SHP77 (cell line): ENCODE measurements at regions not wholly inside any gene's neighbourhood (a gene's known extent, or its start where the extent isn't known, plus 50 kb on each side); places are given as distances from the start of the nearest gene placed in this dataset.

Source experiments
- DNase-seq, 2 experiments: peaks; one replicate each; lab custom pipeline; 2025; lab: John Stamatoyannopoulos, UW

DNA sequence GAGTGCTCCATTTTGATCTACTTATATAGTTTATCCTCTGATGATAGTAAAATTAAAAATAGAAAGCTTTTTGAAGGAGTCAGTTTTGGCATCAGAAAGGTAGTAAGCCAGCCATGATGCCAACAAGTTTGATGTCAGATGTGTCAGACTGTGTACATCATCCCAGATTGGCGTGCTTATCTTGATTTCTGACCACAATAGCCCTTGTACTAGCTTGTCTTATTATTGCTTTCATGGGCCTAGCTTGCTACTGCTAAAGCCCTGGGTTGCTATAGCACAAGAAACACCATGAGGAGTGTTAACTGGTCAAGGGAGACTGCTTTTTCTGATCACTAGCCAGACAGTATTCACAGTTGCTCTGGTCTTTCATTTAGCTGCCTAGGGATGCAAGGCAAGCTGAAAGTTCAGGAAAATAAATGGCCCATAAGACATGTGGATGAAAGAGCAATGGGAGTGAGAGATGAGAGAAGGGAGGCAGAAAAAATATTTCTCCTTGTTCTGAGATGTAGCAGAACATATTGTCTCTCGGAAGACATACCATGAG lies 1038.5 kb downstream of the JRKL start:
- DNase-seq, result no peak

DNA sequence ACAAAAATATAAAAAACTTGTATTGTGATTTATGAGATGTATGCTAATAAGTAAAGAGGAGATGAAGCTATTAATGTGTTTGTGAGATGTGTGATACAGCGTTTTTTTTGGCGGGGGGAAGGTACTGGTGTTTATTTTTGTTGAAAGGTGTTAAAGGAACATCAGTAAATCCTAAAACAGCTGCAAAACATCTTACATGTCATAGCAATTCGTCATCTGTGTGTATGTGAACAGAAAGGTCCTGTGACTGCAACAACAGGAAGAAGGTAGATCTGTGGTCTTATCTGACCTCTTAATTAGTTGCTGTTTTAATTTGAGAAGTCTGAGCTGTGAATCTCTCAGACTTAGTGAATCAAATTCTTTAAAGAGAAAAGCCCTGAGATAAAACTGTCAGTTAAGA lies 1041.1 kb downstream of the JRKL start:
- no peak for DNase-seq

DNA sequence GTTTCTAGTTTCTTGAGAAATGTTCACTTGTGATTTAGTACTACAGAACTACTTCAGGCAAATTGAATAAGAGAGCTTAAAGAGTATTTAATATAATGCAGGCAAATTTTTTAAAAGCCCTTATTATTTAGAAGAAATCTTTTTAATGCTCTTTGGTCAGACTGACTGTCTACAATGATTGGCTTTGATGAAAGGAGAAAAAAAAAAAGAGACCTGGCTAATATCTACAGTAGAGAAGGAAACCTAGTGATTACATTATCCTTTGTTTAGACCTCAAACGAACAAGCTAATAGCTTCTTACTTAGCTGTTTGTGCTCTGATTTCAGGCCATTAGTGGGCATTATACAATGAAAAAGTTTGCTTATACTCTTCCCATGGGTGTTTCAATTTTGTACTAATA lies 1043.1 kb downstream of the JRKL start:
- DNase-seq, result no peak

DNA sequence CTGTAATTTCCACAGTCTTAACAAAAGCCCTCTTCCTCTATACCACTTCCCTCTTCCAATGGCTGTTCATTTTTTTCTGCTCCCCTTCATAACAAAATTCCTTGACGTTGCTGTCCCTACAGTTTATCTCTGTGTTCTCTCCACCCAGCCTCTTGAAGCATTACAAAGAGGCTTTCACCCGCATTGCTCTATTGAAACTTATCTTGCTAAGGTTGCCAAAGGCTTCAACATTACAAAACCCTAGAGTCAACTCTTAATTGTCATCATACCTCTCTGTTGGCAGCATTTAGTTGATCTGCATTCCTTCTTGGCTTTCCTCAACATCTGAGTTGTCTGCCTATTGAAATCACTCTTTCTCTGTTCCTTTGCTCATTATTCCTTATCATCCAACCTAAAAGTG lies 1055.7 kb downstream of the JRKL start:
- DNase-seq, result no peak

DNA sequence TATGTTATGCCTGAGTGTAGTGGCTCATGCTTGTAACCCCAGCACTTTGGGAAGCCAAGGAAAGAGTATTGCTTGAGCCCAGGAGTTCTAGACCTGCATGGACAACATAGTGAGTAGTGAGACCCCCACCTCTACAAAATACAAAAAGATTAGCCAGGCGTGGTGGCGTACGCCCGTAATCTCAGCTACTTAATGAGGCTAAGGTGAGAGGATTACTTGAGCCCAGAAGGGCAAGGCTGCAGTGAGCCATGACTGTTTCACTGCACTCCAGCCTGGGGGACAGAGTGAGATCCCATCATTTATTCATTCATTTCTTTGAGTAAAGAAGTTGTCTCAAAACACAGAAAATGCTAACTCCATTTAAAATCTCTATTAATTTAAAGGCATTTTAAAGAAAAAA lies 1061.6 kb downstream of the JRKL start:
- DNase-seq, result no peak

DNA sequence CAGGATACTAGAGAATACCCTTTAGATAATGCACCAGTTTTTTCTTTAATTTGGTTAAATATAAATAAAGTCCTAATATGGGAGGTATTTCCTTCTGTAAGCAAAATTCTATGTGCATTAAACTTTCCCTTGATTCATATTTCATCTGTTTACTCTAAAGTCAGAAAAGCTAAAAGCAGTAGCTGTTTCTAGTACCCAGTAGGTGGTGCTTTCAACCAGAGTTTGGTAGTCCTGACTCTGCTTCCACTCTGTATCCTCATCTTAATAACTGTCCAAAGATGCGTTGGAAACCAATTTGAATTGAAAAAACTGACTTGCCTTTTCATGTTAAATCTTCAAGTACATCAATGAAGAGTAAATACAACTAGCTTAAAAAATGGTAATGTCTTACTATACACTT lies 1065.2 kb downstream of the JRKL start:
- peak in 1 of 2 experiments; percentile 36 for DNase-seq

DNA sequence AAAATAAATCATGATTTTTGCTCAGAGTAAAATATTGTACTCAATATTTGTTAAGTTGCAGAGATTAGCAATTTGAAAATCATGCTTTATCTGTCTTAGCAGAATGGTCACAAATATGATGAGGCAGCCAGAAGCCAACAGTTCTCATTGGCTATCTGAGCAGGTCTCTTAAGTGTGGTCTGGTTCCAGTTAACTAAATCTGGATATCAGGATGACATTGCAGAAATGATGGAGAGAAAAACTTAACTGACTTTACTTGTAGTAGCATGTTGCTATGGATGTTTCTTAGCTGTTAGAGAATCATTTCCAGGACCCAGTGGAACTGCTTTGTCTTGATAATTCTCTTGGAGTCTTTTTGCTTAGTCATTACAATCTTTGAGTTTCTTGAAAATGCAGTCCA lies 1070.3 kb downstream of the JRKL start:
- DNase-seq, result no peak

DNA sequence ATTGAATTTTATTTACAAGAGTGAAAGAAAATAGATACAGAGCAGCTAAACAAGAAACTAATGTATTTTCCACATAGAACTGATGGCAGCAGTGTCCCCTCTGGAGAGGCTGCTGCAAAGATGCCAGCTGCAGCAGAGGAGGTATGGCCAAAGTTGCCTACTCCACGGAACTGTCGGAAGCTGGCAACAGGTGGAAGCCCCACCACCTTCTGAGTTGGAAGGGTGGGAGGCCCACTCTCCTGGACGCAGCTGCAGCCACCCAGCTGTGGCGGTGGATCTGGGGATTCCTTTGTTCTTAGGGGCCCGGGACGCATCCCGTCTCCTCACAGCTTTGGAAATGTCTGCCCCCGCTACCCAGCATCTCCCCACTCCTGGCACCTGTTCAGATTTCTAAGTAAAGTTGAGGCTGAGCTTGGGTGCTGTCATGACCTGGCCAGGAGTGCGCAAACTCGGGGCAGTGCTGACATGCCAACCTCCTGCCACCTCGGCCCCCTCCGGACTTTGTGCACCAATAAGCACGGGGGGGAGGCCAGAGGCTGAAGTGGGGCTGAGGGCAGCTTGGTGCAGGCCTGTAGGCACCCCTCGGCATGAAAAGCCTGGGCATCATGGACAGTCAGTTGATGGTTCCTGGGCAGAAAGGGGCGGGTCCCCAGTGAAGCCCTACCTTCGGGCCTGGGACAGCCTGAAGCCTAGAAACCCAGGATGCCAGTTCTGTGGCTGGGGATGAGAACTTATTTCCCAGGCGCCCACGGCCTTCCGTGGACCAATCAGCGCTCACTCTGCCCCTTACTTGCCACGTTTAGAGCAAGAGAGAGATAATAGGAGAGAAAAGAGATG lies 1071.4 kb downstream of the JRKL start:
- no peak for DNase-seq

DNA sequence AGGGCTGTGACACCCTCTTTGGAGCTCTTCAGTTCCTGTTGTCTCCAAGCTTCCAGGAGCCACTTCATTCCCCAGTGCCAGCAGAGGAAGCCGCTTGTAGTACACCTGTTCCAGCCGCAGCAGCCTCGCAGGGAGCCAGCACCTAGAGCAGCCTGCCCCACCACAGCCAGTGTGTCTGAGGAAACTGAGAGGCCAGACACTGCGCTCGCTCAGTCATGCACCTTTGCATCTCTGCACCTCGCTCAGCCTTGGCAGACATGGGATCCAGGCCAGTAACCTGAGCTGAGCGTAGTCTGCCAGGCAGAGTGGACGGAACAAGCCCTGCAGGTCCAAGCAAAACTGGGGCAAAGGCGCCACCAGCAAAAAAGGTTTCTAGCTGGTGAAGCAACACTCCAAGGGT lies 1072.1 kb downstream of the JRKL start:
- no peak for DNase-seq

DNA sequence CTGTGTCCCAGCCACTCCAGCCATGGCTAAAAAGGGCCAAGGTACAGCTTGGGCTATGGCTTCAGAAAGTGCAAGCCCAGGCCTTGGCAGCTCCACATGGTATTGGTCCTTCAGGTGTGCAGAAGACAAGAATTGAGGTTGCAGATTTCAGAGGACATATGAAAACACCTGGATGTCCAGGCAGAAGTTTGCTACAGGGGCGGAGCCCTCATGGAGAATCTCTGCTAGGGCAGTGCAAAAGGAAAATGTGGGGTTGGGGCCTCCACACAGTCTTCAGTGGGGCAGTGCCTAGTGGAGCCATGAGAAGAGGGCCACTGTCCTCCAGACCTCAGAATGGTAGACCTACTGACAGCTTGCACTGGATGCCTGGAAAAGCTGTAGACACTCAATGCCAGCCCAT lies 1074.1 kb downstream of the JRKL start:
- no peak for DNase-seq

DNA sequence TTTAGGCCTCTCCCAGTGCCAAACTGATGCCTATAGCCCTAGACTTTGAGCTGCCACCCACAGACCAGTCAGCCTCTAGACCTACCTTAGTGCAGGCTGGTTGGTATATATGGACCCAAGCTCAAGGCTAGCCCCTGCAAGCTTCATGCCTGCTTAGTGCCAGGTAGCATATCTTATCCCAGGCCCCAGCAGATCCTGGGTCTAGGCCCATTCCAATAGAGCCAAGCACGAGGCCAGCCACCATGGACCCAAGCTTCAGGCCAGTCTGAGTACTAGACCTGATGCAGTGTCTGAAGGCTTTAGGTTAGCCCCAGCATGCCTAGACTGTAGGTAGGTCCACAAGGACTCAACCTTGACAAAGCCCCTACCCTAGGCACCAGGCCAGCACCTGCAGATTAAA lies 1081.7 kb downstream of the JRKL start:
- DNase-seq, result no peak

DNA sequence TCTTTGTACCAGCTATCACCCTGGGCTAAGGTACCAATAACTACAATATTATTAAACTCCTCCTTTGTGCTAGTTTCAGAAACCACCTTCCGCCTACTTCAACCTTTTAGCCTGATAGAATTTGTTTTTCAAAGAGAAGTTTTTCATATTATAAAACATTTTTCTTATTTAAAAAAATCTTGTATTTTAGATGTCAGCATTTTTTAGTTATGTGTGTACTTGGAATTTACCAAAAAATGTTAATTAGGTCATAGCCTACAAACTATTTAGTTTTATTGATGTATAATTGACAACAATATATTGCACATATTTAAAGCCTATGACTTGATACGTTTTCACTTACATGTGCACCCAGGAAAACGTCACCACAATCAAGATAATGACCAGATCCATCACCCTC lies 1097.6 kb downstream of the JRKL start:
- DNase-seq, result no peak

DNA sequence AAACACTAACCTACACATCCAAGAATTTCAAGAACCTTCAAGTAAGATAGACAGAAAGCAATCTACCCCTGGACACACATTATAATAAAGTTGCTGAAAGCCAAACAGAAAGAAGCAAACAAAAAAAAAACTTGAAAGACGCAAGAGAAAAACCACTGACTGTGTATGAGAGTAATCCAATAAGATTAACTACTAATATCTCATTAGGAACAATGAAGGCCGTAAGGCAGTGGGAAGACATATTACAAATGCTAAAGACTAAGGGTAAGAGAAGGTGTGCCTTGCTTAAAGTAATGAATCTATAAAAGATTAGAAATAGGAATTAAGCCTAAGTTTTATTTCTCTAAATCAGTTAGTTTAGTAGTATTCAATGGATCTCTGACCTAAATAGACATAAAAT lies 1109.1 kb downstream of the JRKL start:
- no peak for DNase-seq

DNA sequence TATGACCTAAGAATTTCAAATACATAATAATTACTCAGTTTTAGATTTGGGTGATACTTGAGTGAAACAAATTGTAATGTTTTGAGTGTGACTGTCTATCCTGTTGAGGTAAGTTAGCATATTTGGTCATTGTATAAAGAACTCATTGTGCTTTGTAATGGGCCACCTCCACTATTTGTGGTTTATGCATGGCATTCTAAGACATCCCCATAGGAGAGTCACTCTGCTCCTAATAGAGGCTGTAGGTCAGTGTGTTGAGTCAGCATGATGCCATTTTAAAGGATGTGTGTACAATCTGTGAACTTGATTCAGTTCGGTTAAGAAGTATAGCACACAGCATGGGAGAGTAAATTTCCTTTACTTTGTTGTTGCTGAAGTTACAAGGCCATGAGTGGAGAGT lies 1112.4 kb downstream of the JRKL start:
- no peak for DNase-seq

DNA sequence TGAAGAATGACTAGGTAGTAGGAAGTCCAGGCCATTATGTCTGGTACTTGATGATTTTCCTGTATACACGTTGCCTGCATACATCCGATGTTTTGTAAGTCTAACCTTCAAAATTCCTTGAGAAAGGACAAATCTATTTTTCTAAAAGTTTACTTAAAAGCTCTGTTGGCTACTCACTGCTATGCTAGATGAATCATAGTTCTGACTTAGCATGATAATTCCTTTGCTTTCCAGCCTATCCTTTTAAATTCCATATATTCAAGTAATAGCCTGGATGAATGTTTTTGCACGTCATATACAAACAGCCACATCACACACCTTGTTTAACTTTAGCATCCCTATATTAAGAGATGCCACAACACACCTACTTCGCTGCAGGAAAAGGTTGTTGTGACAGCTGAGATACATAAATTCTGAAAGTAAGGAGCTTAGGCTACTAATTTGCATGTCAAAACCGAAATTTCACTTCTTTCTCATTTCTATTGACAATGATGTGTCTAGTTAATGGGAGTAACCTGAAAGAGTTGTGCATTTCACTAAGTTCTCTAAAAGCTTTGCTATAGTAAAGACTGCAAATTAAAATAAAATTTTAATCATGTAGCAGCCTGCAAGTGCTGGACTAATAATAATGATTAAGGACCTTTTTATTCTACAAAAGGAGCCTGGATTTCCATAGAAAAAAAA lies 1116.4 kb downstream of the JRKL start:
- DNase-seq, result no peak

DNA sequence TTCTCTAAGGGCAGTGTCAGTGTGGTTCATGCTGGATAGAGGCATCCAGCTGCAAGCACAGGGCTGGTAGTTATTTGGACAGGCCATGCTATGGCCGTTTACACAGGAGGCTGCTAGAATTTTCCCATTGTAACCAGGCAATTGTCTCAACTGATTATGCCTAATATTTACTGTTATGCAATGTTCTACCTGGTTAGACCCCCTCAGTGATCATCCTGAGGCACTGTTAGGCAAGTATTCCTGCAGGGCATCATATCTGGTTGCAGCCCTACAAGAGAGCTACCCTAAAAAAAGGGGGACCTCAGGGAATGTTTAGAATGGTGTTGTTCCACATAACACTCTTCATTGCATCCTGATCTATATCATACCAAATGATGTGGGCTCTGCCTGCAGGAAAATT lies 1124.6 kb downstream of the JRKL start:
- DNase-seq, result no peak

DNA sequence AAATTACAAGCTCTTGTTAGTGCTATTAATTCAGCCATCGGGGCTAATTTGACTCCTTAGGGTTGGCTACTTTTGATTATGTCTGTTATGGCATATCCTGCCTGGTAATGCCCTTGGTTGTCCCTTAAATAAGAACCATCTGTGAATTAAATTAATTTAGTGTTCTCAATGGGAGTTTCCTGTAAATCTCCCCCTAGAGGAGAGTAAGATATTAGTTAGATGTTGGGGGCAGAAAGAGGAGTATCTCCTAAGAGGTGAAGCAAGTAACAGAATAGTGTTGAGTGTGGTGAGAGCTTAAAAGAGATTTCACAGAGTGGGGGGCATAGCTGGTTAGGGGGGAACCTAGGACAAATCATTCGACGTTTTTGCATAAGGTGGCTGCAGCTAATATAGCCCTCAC lies 1126.9 kb downstream of the JRKL start:
- no peak for DNase-seq

DNA sequence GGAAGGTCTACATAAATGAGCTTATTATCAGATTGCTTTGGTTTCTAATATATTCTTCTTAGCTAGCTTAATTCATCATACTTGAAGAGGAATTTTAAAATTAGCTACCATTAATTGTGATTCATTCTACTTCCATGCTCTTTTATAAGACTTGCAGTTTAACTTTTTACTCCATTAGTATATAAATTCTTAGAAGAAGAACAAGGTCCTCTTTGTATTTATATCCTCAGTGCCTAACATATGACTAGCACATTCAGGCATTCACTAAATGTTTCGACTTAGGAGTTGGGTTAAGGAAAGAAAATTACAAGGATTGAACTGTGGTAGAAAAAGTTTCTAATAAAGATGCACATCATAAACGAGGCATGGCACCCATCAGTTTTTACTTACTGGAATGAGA lies 1135.5 kb downstream of the JRKL start:
- no peak for DNase-seq

DNA sequence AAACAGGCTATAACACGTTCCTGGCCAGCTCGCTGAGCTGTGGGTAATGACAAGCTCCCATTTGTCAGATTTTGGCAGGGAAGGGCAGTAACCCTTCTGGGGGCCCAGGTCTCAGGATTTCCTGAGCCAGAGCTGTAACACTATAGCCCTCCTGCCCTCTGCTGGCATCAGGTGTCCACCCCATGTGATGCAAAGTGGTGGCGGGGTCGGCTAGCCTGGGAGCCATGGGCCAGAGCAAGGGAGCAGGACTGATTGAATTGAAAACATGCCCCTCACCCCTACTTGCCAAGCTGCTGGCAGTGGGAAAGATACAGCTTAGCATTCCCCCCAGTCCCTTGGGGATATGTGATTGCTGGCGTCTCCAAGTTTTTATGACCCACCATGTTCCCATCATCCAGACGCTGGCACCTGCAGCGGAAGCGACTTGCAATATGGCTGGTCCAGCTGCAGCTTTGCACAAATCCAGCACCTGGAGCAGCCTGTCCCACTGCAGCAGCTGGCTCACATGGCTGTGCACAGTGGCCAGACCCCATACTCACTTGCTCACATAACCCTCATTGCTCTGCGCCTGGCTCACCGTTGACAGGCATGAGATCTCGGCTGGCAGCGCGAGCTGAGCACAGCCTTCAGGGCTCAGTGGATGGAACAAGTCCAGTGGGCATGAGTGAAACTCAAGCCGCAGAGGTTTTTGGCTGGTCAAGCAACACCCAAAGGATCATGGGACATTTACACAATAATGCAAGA lies 1147.8 kb downstream of the JRKL start:
- no peak for DNase-seq

DNA sequence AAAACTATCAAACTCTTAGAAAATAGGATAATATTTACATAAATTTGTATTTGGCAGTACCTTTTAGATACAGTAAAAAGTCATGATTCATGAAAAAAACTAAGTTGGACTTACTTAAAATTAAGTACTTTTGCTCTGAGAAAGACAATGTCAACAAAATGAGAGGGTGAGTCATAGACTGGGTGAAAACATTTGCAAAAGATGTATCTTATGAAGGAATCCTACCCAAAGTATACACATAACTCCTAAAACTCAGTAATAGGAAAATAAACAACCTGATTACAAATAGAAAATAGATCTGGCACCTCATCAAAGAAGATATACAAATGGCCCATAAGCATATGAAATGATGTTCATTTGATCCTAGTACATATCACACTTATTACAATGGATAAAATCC lies 1154.6 kb downstream of the JRKL start:
- DNase-seq, result no peak

DNA sequence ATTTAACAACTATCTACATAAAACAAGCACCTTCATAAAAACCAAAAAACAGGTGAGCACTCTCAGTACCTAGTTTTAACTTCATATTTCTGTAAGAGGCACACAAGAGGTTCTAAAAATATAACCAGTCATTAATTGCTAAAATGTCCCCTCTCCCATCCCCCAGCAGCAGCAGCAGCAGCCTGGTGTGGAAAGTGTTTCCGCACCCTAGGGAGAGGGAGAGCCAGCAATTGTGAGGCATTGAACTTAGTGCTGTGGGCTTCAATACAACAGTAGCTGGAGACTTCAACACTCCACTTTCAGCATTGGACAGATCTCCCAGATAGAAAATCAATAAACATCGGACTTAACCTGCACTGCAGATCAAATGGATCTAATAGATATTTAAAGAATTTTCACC lies 1158.5 kb downstream of the JRKL start:
- no peak for DNase-seq

DNA sequence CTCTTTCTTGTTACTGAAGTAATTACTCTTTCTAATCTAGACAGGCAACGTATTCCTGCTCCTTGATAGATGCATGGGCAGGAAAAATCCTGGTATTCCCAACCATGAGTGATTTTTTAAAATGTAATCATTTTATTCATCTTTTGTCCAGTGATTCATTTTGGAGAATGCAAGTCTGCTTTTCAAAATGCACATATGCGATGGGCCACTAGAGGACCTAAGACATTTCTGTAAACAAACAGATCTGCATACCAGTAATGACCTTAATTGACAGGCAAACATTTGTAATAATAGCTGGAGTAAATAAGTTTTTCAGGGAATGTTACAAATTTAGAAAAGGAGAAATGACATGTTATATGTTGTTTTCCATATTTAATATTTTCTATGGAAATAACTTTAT lies 1167.6 kb downstream of the JRKL start:
- DNase-seq, result no peak

DNA sequence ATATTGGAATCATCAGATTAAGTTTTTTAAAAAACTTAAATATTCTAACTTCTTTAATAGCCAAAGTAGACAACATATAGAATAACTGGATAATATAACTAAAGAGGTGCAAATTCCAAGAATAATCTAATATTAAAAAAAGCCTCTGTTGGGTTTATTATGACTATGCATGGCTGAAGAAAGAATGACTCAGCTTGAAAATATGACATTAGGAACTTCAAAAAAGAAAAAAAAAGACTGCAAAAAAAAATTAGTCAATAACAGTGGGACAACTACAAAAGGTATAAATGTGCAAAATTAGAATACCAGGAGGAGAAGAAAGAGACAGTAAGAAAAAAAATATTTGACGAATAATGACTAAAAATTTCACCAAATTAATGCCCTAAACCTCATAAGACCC lies 1178.0 kb downstream of the JRKL start:
- DNase-seq, result no peak
